PC-3 (cell line): ENCODE measurements at regions not wholly inside any gene's neighbourhood (a gene's known extent, or its start where the extent isn't known, plus 50 kb on each side); places are given as distances from the start of the nearest gene placed in this dataset.
A peak's percentile ranks its signal among the peaks of the same experiment; 100 is the strongest.

Source experiments
- ATAC-seq: fragments of 200-7000 bp; cut with Tn5 transposase; 2 replicates; pipeline ENCODE4 v1.9.1; 2020; ENCODE audit warnings: mild to moderate bottlenecking, moderate library complexity
- BruUV-seq: library from RNA; stranded (reverse); fragments of 400-500 nt; replicated peaks from 2 replicates; lab custom pipeline; 2021; lab: Mats Ljungman, UMichigan
- CTCF ChIA-PET: fragments of 300-600 bp; sonication (Branson Sonifier 250); formaldehyde crosslinking; loops from one replicate; lab custom pipeline; 2022; ENCODE audit warnings: antibody characterized with exemption; lab: Charles Lee
- POLR2A ChIA-PET: fragments of 300-600 bp; sonication (Branson Sonifier 250); formaldehyde crosslinking; loops from one replicate; lab custom pipeline; 2022; ENCODE audit warnings: antibody characterized with exemption; ENCODE audit not compliant: unreplicated experiment; lab: Charles Lee
- DNase-seq: peaks from one replicate; pipeline ENCODE4 v3.0.0-alpha.2; 2015
- H2AFZ ChIP-seq: fragments of 300-600 bp; sonication (generic); 2 replicates; pipeline ENCODE4 v1.6.0; 2016; ENCODE audit warnings: antibody characterized with exemption, low read length
- H3F3A ChIP-seq: fragments of 300-600 bp; sonication (generic); one replicate; pipeline ENCODE4 v1.6.0; 2017; ENCODE audit warnings: antibody characterized with exemption, low read length, control low read depth, mild to moderate bottlenecking; ENCODE audit not compliant: unreplicated experiment
- H3K27ac ChIP-seq: fragments of 300-600 bp; sonication (generic); 2 replicates; pipeline ENCODE4 v1.5.1; 2016; ENCODE audit warnings: mild to moderate bottlenecking, low read length
- H3K27me3 ChIP-seq: fragments of 300-600 bp; sonication (generic); 2 replicates; pipeline ENCODE4 v1.6.1; 2016; ENCODE audit warnings: low read length, mixed read lengths
- H3K36me3 ChIP-seq: fragments of 300-600 bp; sonication (generic); 2 replicates; pipeline ENCODE4 v1.6.1; 2016; ENCODE audit warnings: low read depth, mixed run types, low read length, mixed read lengths
- H3K4me1 ChIP-seq: fragments of 300-600 bp; sonication (generic); 2 replicates; pipeline ENCODE4 v1.5.1; 2016; ENCODE audit warnings: low read length; ENCODE audit not compliant: insufficient read depth
- H3K4me2 ChIP-seq: fragments of 300-600 bp; sonication (generic); 2 replicates; pipeline ENCODE4 v1.6.0; 2016; ENCODE audit warnings: low read length
- H3K4me3 ChIP-seq: fragments of 300-600 bp; sonication (generic); 2 replicates; pipeline ENCODE4 v1.5.1; 2016; ENCODE audit warnings: mild to moderate bottlenecking, low read length, mixed read lengths
- H3K79me2 ChIP-seq: fragments of 300-600 bp; sonication (generic); 2 replicates; pipeline ENCODE4 v1.6.1; 2017; ENCODE audit warnings: low read length, mixed read lengths
- H3K9ac ChIP-seq: fragments of 300-600 bp; sonication (generic); 2 replicates; pipeline ENCODE4 v1.6.0; 2016; ENCODE audit warnings: mild to moderate bottlenecking, low read length
- H3K9me2 ChIP-seq: fragments of 300-600 bp; sonication (generic); replicated peaks from 2 replicates; pipeline ENCODE4 v1.6.1; 2016; ENCODE audit warnings: mixed run types, low read length, mixed read lengths
- H3K9me3 ChIP-seq: fragments of 300-600 bp; sonication (generic); 2 replicates; pipeline ENCODE4 v1.6.1; 2016; ENCODE audit warnings: low read length, mixed read lengths
- H4K20me1 ChIP-seq: fragments of 300-600 bp; sonication (generic); 2 replicates; pipeline ENCODE4 v1.6.1; 2016; ENCODE audit warnings: low read length, mixed read lengths
- EZH2 ChIP-seq: fragments of 300-600 bp; sonication (generic); IDR thresholded peaks from one replicate; pipeline ENCODE4 v1.6.1; 2017; ENCODE audit warnings: antibody characterized with exemption, mild to moderate bottlenecking, low read length; ENCODE audit not compliant: unreplicated experiment
- EZH2phosphoT487 ChIP-seq: fragments of 300-600 bp; sonication (generic); IDR thresholded peaks from 2 replicates; pipeline ENCODE4 v1.6.1; 2018; ENCODE audit warnings: mild to moderate bottlenecking, antibody characterized with exemption, low read length, borderline replicate concordance
- intact Hi-C: fragments of 100-400 bp; cut with micrococcal nuclease; formaldehyde crosslinking; loops from 2 replicates; pipeline ENCODE4 v1.9.0; 2023
- TF ChIP-seq, protein P1 (sequence below): fragments of 300-600 bp; sonication (generic); conservative IDR thresholded peaks from 2 replicates; pipeline ENCODE4 v1.5.1; 2017; ENCODE audit warnings: antibody characterized with exemption, low read depth, mild to moderate bottlenecking, low read length

DNA sequence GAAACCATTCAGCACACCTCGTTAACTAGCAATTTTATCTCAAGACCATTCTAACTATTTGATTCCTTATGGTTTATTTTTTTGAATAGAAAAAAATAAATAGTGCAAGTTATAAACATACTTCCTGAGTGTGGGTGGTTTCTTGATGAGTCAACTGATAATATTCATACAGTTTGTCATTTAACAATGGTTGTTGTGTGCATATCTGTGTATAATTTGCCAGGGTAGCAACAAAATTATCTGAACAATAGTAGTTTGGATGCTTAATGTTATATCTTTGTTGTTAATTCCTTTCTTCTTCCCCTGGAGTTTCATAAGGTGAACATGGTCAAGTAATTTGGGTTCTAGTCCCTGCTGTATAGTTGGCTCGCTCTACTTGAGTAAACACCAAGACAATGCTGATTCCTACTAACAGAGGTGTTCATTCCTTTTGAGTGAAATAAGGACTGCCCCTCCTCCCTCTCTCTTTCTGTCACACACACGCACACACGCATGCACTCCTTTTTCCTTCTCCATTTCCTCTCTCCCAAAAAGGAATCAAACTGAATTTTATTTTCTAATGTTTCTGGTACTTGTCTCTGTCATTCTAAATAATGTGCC, 938.1 kb upstream of the EPHA7 start:
- TF ChIP-seq EZH2phosphoT487 (no peak), EZH2 (no peak)
- TF ChIP-seq, protein P1, sequence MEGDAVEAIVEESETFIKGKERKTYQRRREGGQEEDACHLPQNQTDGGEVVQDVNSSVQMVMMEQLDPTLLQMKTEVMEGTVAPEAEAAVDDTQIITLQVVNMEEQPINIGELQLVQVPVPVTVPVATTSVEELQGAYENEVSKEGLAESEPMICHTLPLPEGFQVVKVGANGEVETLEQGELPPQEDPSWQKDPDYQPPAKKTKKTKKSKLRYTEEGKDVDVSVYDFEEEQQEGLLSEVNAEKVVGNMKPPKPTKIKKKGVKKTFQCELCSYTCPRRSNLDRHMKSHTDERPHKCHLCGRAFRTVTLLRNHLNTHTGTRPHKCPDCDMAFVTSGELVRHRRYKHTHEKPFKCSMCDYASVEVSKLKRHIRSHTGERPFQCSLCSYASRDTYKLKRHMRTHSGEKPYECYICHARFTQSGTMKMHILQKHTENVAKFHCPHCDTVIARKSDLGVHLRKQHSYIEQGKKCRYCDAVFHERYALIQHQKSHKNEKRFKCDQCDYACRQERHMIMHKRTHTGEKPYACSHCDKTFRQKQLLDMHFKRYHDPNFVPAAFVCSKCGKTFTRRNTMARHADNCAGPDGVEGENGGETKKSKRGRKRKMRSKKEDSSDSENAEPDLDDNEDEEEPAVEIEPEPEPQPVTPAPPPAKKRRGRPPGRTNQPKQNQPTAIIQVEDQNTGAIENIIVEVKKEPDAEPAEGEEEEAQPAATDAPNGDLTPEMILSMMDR = no peak
- H3K4me1 ChIP-seq = no peaks in the 10 kb centered on the region
- no peak overlapping the region for H3K4me2 ChIP-seq
- ChIA-PET CTCF (no interaction called here), POLR2A (no interaction called here)
- no peaks in the 10 kb centered on the region for H3K9me2 ChIP-seq
- H3K27me3 ChIP-seq = no peaks in the 10 kb centered on the region
- intact Hi-C loops = no loop called here
- H3K4me3 ChIP-seq = no peak overlapping the region
- no peaks in the 10 kb centered on the region for H3K79me2 ChIP-seq
- no peak overlapping the region for H2AFZ ChIP-seq
- ATAC-seq (no peak), DNase-seq (peak; percentile 1)
- H3F3A ChIP-seq = no peaks in the 10 kb centered on the region
- H3K9me3 ChIP-seq = no peaks in the 10 kb centered on the region
- H3K9ac ChIP-seq = no peak overlapping the region
- no peaks in the 10 kb centered on the region for H4K20me1 ChIP-seq
- H3K27ac ChIP-seq = no peak overlapping the region
- no TSS peak for BruUV-seq
- no peaks in the 10 kb centered on the region for H3K36me3 ChIP-seq

DNA sequence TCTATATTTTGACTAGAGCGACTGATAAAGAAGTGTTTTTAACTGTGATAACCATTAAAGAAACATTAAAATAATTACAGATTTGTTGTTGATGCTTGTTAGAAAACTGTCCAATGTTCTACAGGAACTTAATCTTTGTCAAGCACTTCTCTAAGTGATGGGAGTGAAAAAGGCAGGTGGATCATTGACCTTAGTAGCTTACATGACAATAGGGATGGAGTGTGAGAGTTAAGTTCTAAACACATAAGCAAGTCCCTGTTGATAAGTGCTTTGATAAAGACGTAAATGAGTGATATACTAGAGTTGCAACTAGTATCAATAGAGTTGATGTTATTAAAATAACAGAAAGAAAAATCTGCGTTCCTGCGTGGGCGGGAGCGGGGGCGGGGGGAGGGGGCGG, 931.5 kb upstream of the EPHA7 start:
- intact Hi-C loops = no loop called here
- CTCF ChIA-PET = no interaction called here

DNA sequence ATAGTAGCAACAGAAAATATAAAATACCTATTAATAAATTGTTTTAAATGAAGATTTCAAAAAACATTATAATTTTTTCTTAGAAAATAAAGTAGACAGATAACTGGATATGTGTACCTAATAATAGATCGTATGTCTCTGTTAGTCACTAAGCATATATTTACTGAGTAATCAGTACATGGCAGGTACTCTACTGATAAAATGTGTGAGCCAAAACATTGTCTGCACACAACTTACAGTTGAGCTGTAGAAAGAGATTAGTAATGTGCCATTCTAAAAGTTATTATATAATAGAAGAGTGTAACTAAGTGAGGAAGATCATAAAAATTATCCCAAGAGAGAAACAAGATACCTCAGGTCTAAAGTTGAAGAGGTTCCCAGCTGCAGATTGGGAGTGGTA, 929.9 kb upstream of the EPHA7 start:
- H4K20me1 ChIP-seq = no peaks in the 10 kb centered on the region
- H3K4me3 ChIP-seq = no peak overlapping the region
- H3F3A ChIP-seq = no peaks in the 10 kb centered on the region
- H3K79me2 ChIP-seq = no peaks in the 10 kb centered on the region
- H2AFZ ChIP-seq = no peak overlapping the region
- TF ChIP-seq EZH2 = no peak
- TF ChIP-seq EZH2phosphoT487 = no peak
- TF ChIP-seq, protein P1 = no peak
- ATAC-seq (peak; percentile 78), DNase-seq (peak; percentile 37)
- no peaks in the 10 kb centered on the region for H3K9me3 ChIP-seq
- CTCF ChIA-PET = no interaction called here
- BruUV-seq = no TSS peak
- no peaks in the 10 kb centered on the region for H3K27me3 ChIP-seq
- H3K4me1 ChIP-seq = no peaks in the 10 kb centered on the region
- no peaks in the 10 kb centered on the region for H3K9me2 ChIP-seq
- H3K27ac ChIP-seq = no peak overlapping the region
- intact Hi-C loops = no loop called here
- no peaks in the 10 kb centered on the region for H3K36me3 ChIP-seq
- POLR2A ChIA-PET = no interaction called here
- H3K9ac ChIP-seq = no peak overlapping the region
- no peak overlapping the region for H3K4me2 ChIP-seq

More for the DNA sequence above, 931.5 kb upstream of the EPHA7 start:
- ATAC-seq (no peak), DNase-seq (no peak)
- no peak overlapping the region for H3K4me3 ChIP-seq
- no peak for TF ChIP-seq EZH2
- no peak for TF ChIP-seq EZH2phosphoT487
- TF ChIP-seq, protein P1 = no peak
- POLR2A ChIA-PET = no interaction called here
- H3K4me1 ChIP-seq = no peaks in the 10 kb centered on the region
- H3K36me3 ChIP-seq = no peaks in the 10 kb centered on the region
- no peaks in the 10 kb centered on the region for H3K9me3 ChIP-seq
- no peaks in the 10 kb centered on the region for H3F3A ChIP-seq
- no TSS peak for BruUV-seq
- no peaks in the 10 kb centered on the region for H3K9me2 ChIP-seq
- H2AFZ ChIP-seq = no peak overlapping the region
- H3K79me2 ChIP-seq = no peaks in the 10 kb centered on the region
- no peak overlapping the region for H3K4me2 ChIP-seq
- H3K27me3 ChIP-seq = no peaks in the 10 kb centered on the region
- H3K27ac ChIP-seq = no peak overlapping the region
- no peak overlapping the region for H3K9ac ChIP-seq
- no peaks in the 10 kb centered on the region for H4K20me1 ChIP-seq
